Parathyroid adenoma (tissue), 2 donors: ENCODE measurements at regions not wholly inside any gene's neighbourhood (a gene's known extent, or its start where the extent isn't known, plus 50 kb on each side); places are given as distances from the start of the nearest gene placed in this dataset.

Source experiments
- H2AFZ ChIP-seq: fragments of 300-600 bp; sonication (generic); one replicate; pipeline ENCODE4 v1.7.0; 2017; ENCODE audit warnings: antibody characterized with exemption, mild to moderate bottlenecking
- H3K27ac ChIP-seq: fragments of 300-600 bp; sonication (generic); one replicate; pipeline ENCODE4 v1.7.0; 2017
- H3K27me3 ChIP-seq: fragments of 300-600 bp; sonication (generic); one replicate; pipeline ENCODE4 v1.7.0; 2017; ENCODE audit warnings: low read length; ENCODE audit not compliant: control insufficient read depth, insufficient read depth
- H3K36me3 ChIP-seq: fragments of 300-600 bp; sonication (generic); one replicate; pipeline ENCODE4 v1.7.0; 2017; ENCODE audit warnings: low read length; ENCODE audit not compliant: control insufficient read depth, insufficient read depth
- H3K4me1 ChIP-seq: fragments of 300-600 bp; sonication (generic); one replicate; pipeline ENCODE4 v1.7.0; 2017; ENCODE audit warnings: control low read depth
- H3K4me2 ChIP-seq: fragments of 300-600 bp; sonication (generic); one replicate; pipeline ENCODE4 v1.7.0; 2017; ENCODE audit warnings: low read length
- H3K4me3 ChIP-seq: fragments of 300-600 bp; sonication (generic); one replicate; pipeline ENCODE4 v1.7.0; 2017; ENCODE audit warnings: low read depth, low read length
- H3K79me2 ChIP-seq: fragments of 300-600 bp; sonication (generic); one replicate; pipeline ENCODE4 v1.7.0; 2017; ENCODE audit warnings: control low read depth
- H3K9ac ChIP-seq: fragments of 300-600 bp; sonication (generic); one replicate; pipeline ENCODE4 v1.7.0; 2017; ENCODE audit warnings: mild to moderate bottlenecking
- H3K9me3 ChIP-seq: fragments of 300-600 bp; sonication (generic); one replicate; pipeline ENCODE4 v1.7.0; 2017; ENCODE audit warnings: low read length; ENCODE audit not compliant: control insufficient read depth
- CTCF ChIP-seq: fragments of 300-600 bp; sonication (generic); IDR thresholded peaks from one replicate; pipeline ENCODE4 v1.7.0; 2017; ENCODE audit warnings: antibody characterized with exemption, mild to moderate bottlenecking
- donor health status: primary hyperparathyroidism.

GRCh38 chr21:28336314-28336713 lies 656.4 kb downstream of the LTN1 start:
- H3K9ac ChIP-seq: no peak overlapping the region
- H3K4me2 ChIP-seq: no peak overlapping the region
- TF ChIP-seq CTCF: no peak

GRCh38 chr21:28334407-28334806 lies 658.3 kb downstream of the LTN1 start:
- H3K4me2 ChIP-seq: no peak overlapping the region
- no peak overlapping the region for H3K27ac ChIP-seq
- no peaks in the 10 kb centered on the region for H3K36me3 ChIP-seq
- H3K79me2 ChIP-seq: no peaks in the 10 kb centered on the region
- H3K9me3 ChIP-seq: no peaks in the 10 kb centered on the region
- no peak overlapping the region for H3K9ac ChIP-seq
- no peak overlapping the region for H2AFZ ChIP-seq
- TF ChIP-seq CTCF: no peak
- no peaks in the 10 kb centered on the region for H3K27me3 ChIP-seq
- H3K4me3 ChIP-seq: no peak overlapping the region
- no peaks in the 10 kb centered on the region for H3K4me1 ChIP-seq

More at GRCh38 chr21:28336314-28336713, 656.4 kb downstream of the LTN1 start:
- no peak overlapping the region for H2AFZ ChIP-seq
- no peaks in the 10 kb centered on the region for H3K9me3 ChIP-seq
- H3K36me3 ChIP-seq: no peaks in the 10 kb centered on the region
- H3K79me2 ChIP-seq: no peaks in the 10 kb centered on the region
- no peak overlapping the region for H3K4me3 ChIP-seq
- H3K27ac ChIP-seq: no peak overlapping the region
- H3K27me3 ChIP-seq: no peaks in the 10 kb centered on the region
- no peaks in the 10 kb centered on the region for H3K4me1 ChIP-seq

- Histone ChIP-seq H3K9ac (no peak overlapping the region), H3K27ac (no peak overlapping the region), H3K4me1 (no peaks in the 10 kb centered on the region), H3K9me3 (no peaks in the 10 kb centered on the region), H2AFZ (no peak overlapping the region), H3K27me3 (no peaks in the 10 kb centered on the region), H3K4me2 (no peak overlapping the region), H3K79me2 (no peaks in the 10 kb centered on the region), H3K4me3 (no peak overlapping the region), H3K36me3 (no peaks in the 10 kb centered on the region)
- no peak for TF ChIP-seq CTCF
These were observed 659.0 kb downstream of the LTN1 start for GRCh38 chr21:28333578-28334075.

- Histone ChIP-seq H3K4me3 (no peak overlapping the region), H3K27me3 (no peaks in the 10 kb centered on the region), H3K27ac (no peak overlapping the region), H3K4me1 (no peaks in the 10 kb centered on the region), H3K36me3 (no peaks in the 10 kb centered on the region), H3K4me2 (no peak overlapping the region), H3K9me3 (no peaks in the 10 kb centered on the region), H3K79me2 (no peaks in the 10 kb centered on the region), H3K9ac (no peak overlapping the region), H2AFZ (no peak overlapping the region)
- no peak for TF ChIP-seq CTCF
These were observed 659.9 kb downstream of the LTN1 start for GRCh38 chr21:28332796-28333195.

- H3K4me2 ChIP-seq: no peak overlapping the region
- H2AFZ ChIP-seq: no peak overlapping the region
- no peaks in the 10 kb centered on the region for H3K4me1 ChIP-seq
- H3K9me3 ChIP-seq: no peaks in the 10 kb centered on the region
- H3K79me2 ChIP-seq: no peaks in the 10 kb centered on the region
- no peaks in the 10 kb centered on the region for H3K36me3 ChIP-seq
- H3K9ac ChIP-seq: no peak overlapping the region
- no peak for TF ChIP-seq CTCF
- H3K27me3 ChIP-seq: no peaks in the 10 kb centered on the region
- H3K27ac ChIP-seq: no peak overlapping the region
- no peak overlapping the region for H3K4me3 ChIP-seq
These were observed 667.1 kb downstream of the LTN1 start for GRCh38 chr21:28325618-28326017.
